Astrocyte of the hippocampus (primary cell): ENCODE measurements at regions not wholly inside any gene's neighbourhood (a gene's known extent, or its start where the extent isn't known, plus 50 kb on each side); places are given as distances from the start of the nearest gene placed in this dataset.
"Not testable (repeated sequence)": the region's sequence is repeated elsewhere in the genome, so short reads cannot be mapped to it uniquely, and the experiment has no call there.

Source experiments
- DNase-seq: peaks from one replicate; pipeline ENCODE4 v3.0.0; 2011; ENCODE audit warnings: low read depth, low spot score

GRCh38 chr7:69419934-69420333 is 178.3 kb upstream of the AUTS2 start:
- no peak for DNase-seq

- peak; percentile 65 for DNase-seq
Measured at GRCh38 chr7:69422574-69422985, 175.7 kb upstream of the AUTS2 start.

GRCh38 chr7:69426705-69427104 is 171.6 kb upstream of the AUTS2 start:
- DNase-seq: no peak

GRCh38 chr7:69428089-69428488 is 170.2 kb upstream of the AUTS2 start:
- DNase-seq: no peak

GRCh38 chr7:69429911-69430383 is 168.3 kb upstream of the AUTS2 start:
- peak; percentile 81 for DNase-seq

- DNase-seq: peak; percentile 53
Measured at GRCh38 chr7:69430384-69431021, 167.8 kb upstream of the AUTS2 start.

GRCh38 chr7:69431626-69432025 is 166.6 kb upstream of the AUTS2 start:
- DNase-seq: no peak

- not testable (repeated sequence) for DNase-seq
Measured at GRCh38 chr7:69432276-69432675, 166.0 kb upstream of the AUTS2 start.

GRCh38 chr7:69433081-69433480 is 165.2 kb upstream of the AUTS2 start:
- DNase-seq: no peak

GRCh38 chr7:69434398-69434815 is 163.9 kb upstream of the AUTS2 start:
- DNase-seq: peak; percentile 92

GRCh38 chr7:69435711-69436110 is 162.6 kb upstream of the AUTS2 start:
- no peak for DNase-seq

GRCh38 chr7:69436946-69437345 is 161.3 kb upstream of the AUTS2 start:
- peak; percentile 80 for DNase-seq

GRCh38 chr7:69438584-69439412 is 159.5 kb upstream of the AUTS2 start:
- DNase-seq: peak; percentile 47

- no peak for DNase-seq
Measured at GRCh38 chr7:69439636-69440325, 158.5 kb upstream of the AUTS2 start.

- DNase-seq: no peak
Measured at GRCh38 chr7:69440976-69441375, 157.3 kb upstream of the AUTS2 start.

- DNase-seq: no peak
Measured at GRCh38 chr7:69443136-69443535, 155.1 kb upstream of the AUTS2 start.

- DNase-seq: no peak
Measured at GRCh38 chr7:69445541-69445940, 152.7 kb upstream of the AUTS2 start.

- not testable (repeated sequence) for DNase-seq
Measured at GRCh38 chr7:69446213-69446612, 152.1 kb upstream of the AUTS2 start.

GRCh38 chr7:69448071-69448470 is 150.2 kb upstream of the AUTS2 start:
- peak; percentile 85 for DNase-seq

- DNase-seq: no peak
Measured at GRCh38 chr7:69450456-69450855, 147.8 kb upstream of the AUTS2 start.

GRCh38 chr7:69451715-69452114 is 146.6 kb upstream of the AUTS2 start:
- no peak for DNase-seq

- no peak for DNase-seq
Measured at GRCh38 chr7:69452797-69453196, 145.5 kb upstream of the AUTS2 start.
